OCI-LY7 (cell line): ENCODE measurements at regions not wholly inside any gene's neighbourhood (a gene's known extent, or its start where the extent isn't known, plus 50 kb on each side); places are given as distances from the start of the nearest gene placed in this dataset.

Source experiments
- BruUV-seq: library from RNA; stranded (reverse); fragments of 400-500 nt; replicated peaks from 2 replicates; lab custom pipeline; 2021; lab: Mats Ljungman, UMichigan
- CTCF ChIA-PET: fragments of 300-600 bp; sonication (Branson Sonifier 250); formaldehyde crosslinking; loops from one replicate; lab custom pipeline; 2022; ENCODE audit warnings: antibody characterized with exemption; ENCODE audit not compliant: unreplicated experiment; lab: Charles Lee
- POLR2A ChIA-PET: fragments of 300-600 bp; sonication (Branson Sonifier 250); formaldehyde crosslinking; loops from one replicate; lab custom pipeline; 2022; ENCODE audit warnings: antibody characterized with exemption; lab: Charles Lee
- DNase-seq: peaks from one replicate; pipeline ENCODE4 v3.0.0-alpha.2; 2015; ENCODE audit warnings: low spot score
- H2AFZ ChIP-seq: fragments of 200-600 bp; sonication (generic), shearing (Covaris generic); 2 replicates; pipeline ENCODE4 v1.6.1; 2014; ENCODE audit warnings: mild to moderate bottlenecking, antibody characterized with exemption, low read length, moderate library complexity
- H3K27ac ChIP-seq: fragments of 200-600 bp; sonication (generic); 2 replicates; pipeline ENCODE4 v1.5.1; 2014; ENCODE audit warnings: mixed run types, low read depth, mild to moderate bottlenecking, moderate library complexity, low read length, inconsistent platforms; ENCODE audit not compliant: poor library complexity, severe bottlenecking
- H3K36me3 ChIP-seq: fragments of 200-600 bp; sonication (generic); 2 replicates; pipeline ENCODE4 v1.6.1; 2014; ENCODE audit warnings: mild to moderate bottlenecking, antibody characterized with exemption, low read length, moderate library complexity, mixed read lengths; ENCODE audit not compliant: insufficient read depth
- H3K4me1 ChIP-seq: fragments of 200-600 bp; sonication (generic); 2 replicates; pipeline ENCODE4 v1.5.1; 2014; ENCODE audit warnings: mild to moderate bottlenecking, low read length; ENCODE audit not compliant: insufficient read depth, poor library complexity, severe bottlenecking
- H3K4me2 ChIP-seq: fragments of 200-600 bp; sonication (generic); 2 replicates; pipeline ENCODE4 v1.6.1; 2014; ENCODE audit warnings: mild to moderate bottlenecking, low read length
- H3K4me3 ChIP-seq: fragments of 200-600 bp; sonication (generic); 2 replicates; pipeline ENCODE4 v1.5.1; 2014; ENCODE audit warnings: mild to moderate bottlenecking, low read depth, low read length; ENCODE audit not compliant: poor library complexity, severe bottlenecking
- H3K79me2 ChIP-seq: fragments of 200-600 bp; sonication (generic); 2 replicates; pipeline ENCODE4 v1.6.1; 2016; ENCODE audit warnings: low read depth, mild to moderate bottlenecking, low read length, moderate library complexity, mixed read lengths; ENCODE audit not compliant: insufficient read depth
- H3K9me2 ChIP-seq: fragments of 200-600 bp; sonication (generic); 2 replicates; pipeline ENCODE4 v1.6.1; 2016; ENCODE audit warnings: mild to moderate bottlenecking, low read length, mixed read lengths; ENCODE audit not compliant: insufficient read depth
- H3K9me3 ChIP-seq: fragments of 200-600 bp; sonication (generic); 2 replicates; pipeline ENCODE4 v1.6.1; 2014; ENCODE audit warnings: mild to moderate bottlenecking, mixed run types, low read length, mixed read lengths
- H4K20me1 ChIP-seq: fragments of 200-600 bp; sonication (generic); 2 replicates; pipeline ENCODE4 v1.6.1; 2014; ENCODE audit warnings: mild to moderate bottlenecking, antibody characterized with exemption, low read length, moderate library complexity, mixed read lengths; ENCODE audit not compliant: insufficient read depth
- CTCF ChIP-seq: fragments of 200-600 bp; sonication (generic); conservative IDR thresholded peaks from 2 replicates; pipeline ENCODE4 v1.5.1; 2014; ENCODE audit warnings: mild to moderate bottlenecking, antibody characterized with exemption, low read length, moderate library complexity, mixed read lengths
- EZH2phosphoT487 ChIP-seq: fragments of 200-600 bp; sonication (generic); IDR thresholded peaks from 2 replicates; pipeline ENCODE4 v1.6.1; 2018; ENCODE audit warnings: low read depth, borderline replicate concordance, mild to moderate bottlenecking, mixed run types, antibody characterized with exemption, low read length, moderate library complexity, mixed read lengths
- intact Hi-C: fragments of 100-400 bp; cut with micrococcal nuclease; formaldehyde crosslinking; loops from one replicate; pipeline ENCODE4 v1.10.0; 2022; ENCODE audit not compliant: unreplicated experiment

- Histone ChIP-seq H2AFZ (no peak overlapping the region), H3K4me3 (no peak overlapping the region), H4K20me1 (no peaks in the 10 kb centered on the region), H3K36me3 (no peaks in the 10 kb centered on the region), H3K9me3 (no peaks in the 10 kb centered on the region), H3K4me1 (peaks cover 6% of the 10 kb centered on the region), H3K79me2 (no peaks in the 10 kb centered on the region), H3K27ac (no peak overlapping the region), H3K4me2 (no peak overlapping the region), H3K9me2 (no peaks in the 10 kb centered on the region)
- no TSS peak for BruUV-seq
- TF ChIP-seq CTCF (no peak), EZH2phosphoT487 (no peak)
- POLR2A ChIA-PET = interaction anchor here (0.7 kb wide), 1 partner anchor 14 kb away, joined by 8 read pairs; no protein-coding TSS in a partner anchor
- CTCF ChIA-PET = no interaction called here
- DNase-seq = no peak
- intact Hi-C loops = no loop called here
Observed at GRCh38 chr20:48060841-48061720, 275.8 kb upstream of the SULF2 start.

DNA sequence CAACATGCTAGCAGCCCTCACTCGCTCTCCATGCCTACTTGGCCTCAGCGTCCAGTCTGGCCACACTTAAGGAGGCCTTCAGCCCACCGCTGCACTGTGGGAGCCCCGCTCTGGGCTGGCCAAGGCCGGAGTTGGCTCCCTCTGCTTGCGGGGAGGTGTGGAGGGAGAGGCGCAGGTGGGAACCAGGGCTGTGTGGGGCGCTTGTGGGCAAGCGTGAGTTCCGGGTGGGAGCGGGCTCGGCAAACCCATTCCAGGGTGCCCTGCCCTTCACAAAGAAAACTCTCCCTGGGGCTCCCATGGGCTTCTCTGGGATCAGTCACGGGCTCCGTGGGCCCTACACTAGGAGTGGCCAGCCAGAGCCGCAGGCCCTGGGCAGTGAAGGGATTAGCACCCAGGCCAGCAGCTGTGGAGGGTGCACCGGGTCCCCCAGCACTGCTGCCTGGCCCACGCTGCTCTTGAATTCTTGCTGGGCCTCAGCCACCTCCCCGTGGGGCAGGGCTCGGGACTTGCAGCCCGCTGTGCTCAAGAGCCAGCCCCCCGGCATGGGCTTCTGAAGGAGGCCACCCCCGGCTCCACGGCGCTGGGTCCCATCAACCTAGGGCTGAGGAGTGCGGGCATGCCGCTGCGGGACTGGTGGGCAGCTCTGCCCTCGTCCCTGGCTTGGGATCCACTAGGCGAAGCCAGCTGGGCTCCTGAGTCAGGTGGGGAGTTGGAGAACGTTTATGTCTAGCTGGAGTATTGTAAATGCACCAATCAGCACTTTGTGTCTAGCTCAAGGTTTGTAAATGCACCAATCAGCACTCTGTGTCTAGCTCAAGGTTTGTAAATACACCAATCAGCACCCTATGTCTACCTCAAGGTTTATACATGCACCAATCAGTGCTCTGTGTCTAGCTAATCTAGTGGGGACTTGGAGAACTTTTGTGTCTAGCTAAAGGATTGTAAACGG, 273.6 kb upstream of the SULF2 start:
- no peaks in the 10 kb centered on the region for H3K9me2 ChIP-seq
- ChIA-PET POLR2A (no interaction called here), CTCF (no interaction called here)
- no peaks in the 10 kb centered on the region for H3K9me3 ChIP-seq
- H3K36me3 ChIP-seq = no peaks in the 10 kb centered on the region
- no peaks in the 10 kb centered on the region for H3K4me1 ChIP-seq
- no peak overlapping the region for H3K4me3 ChIP-seq
- H2AFZ ChIP-seq = no peak overlapping the region
- no peak for DNase-seq
- no peaks in the 10 kb centered on the region for H4K20me1 ChIP-seq
- H3K27ac ChIP-seq = no peak overlapping the region
- no peak overlapping the region for H3K4me2 ChIP-seq
- BruUV-seq = no TSS peak
- TF ChIP-seq CTCF (no peak), EZH2phosphoT487 (no peak)
- no peaks in the 10 kb centered on the region for H3K79me2 ChIP-seq
- intact Hi-C loops = no loop called here
